ENCODE measurements at regions not wholly inside any gene's neighbourhood (a gene's known extent, or its start where the extent isn't known, plus 50 kb on each side); places are given as distances from the start of the nearest gene placed in this dataset.

GRCh38 chr5:62956597-62956996 lies 378.0 kb downstream of the LRRC70 start:
- intact Hi-C loops (cut with micrococcal nuclease; ENCODE audit: unreplicated experiment), result no loop called here
- Mint-ChIP-seq H3K36me3 (ENCODE audit: insufficient read depth, unreplicated experiment) (no peaks in the 10 kb centered on the region), H3K9me3 (ENCODE audit: low read depth, unreplicated experiment) (peaks cover 4% of the 10 kb centered on the region), H3K27ac (ENCODE audit: unreplicated experiment) (no peak overlapping the region), H3K4me3 (ENCODE audit: low read depth, unreplicated experiment) (no peak overlapping the region), H3K27me3 (ENCODE audit: unreplicated experiment) (no peaks in the 10 kb centered on the region), H3K4me1 (ENCODE audit: low read depth, unreplicated experiment) (no peaks in the 10 kb centered on the region)
- TF ChIP-seq, protein P1, sequence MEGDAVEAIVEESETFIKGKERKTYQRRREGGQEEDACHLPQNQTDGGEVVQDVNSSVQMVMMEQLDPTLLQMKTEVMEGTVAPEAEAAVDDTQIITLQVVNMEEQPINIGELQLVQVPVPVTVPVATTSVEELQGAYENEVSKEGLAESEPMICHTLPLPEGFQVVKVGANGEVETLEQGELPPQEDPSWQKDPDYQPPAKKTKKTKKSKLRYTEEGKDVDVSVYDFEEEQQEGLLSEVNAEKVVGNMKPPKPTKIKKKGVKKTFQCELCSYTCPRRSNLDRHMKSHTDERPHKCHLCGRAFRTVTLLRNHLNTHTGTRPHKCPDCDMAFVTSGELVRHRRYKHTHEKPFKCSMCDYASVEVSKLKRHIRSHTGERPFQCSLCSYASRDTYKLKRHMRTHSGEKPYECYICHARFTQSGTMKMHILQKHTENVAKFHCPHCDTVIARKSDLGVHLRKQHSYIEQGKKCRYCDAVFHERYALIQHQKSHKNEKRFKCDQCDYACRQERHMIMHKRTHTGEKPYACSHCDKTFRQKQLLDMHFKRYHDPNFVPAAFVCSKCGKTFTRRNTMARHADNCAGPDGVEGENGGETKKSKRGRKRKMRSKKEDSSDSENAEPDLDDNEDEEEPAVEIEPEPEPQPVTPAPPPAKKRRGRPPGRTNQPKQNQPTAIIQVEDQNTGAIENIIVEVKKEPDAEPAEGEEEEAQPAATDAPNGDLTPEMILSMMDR (IDR thresholded peaks at IDR 0.05; ENCODE audit: unreplicated experiment), result no peak
- CTCF ChIA-PET, result no interaction called here
- no peak for DNase-seq
- BruUV-seq (replicated peaks), result no TSS peak

GRCh38 chr5:62954578-62954977 lies 376.0 kb downstream of the LRRC70 start:
- H3K9me3 Mint-ChIP-seq (ENCODE audit: low read depth, unreplicated experiment), result no peaks in the 10 kb centered on the region
- no peak overlapping the region for H3K4me3 Mint-ChIP-seq (ENCODE audit: low read depth, unreplicated experiment)
- no TSS peak for BruUV-seq (replicated peaks)
- TF ChIP-seq, protein P1 (IDR thresholded peaks at IDR 0.05; ENCODE audit: unreplicated experiment), result no peak
- DNase-seq, result no peak
- no peaks in the 10 kb centered on the region for H3K36me3 Mint-ChIP-seq (ENCODE audit: insufficient read depth, unreplicated experiment)
- intact Hi-C loops (cut with micrococcal nuclease; ENCODE audit: unreplicated experiment), result no loop called here
- no peak overlapping the region for H3K27ac Mint-ChIP-seq (ENCODE audit: unreplicated experiment)
- CTCF ChIA-PET, result no interaction called here
- H3K4me1 Mint-ChIP-seq (ENCODE audit: low read depth, unreplicated experiment), result no peaks in the 10 kb centered on the region
- no peaks in the 10 kb centered on the region for H3K27me3 Mint-ChIP-seq (ENCODE audit: unreplicated experiment)

DNA sequence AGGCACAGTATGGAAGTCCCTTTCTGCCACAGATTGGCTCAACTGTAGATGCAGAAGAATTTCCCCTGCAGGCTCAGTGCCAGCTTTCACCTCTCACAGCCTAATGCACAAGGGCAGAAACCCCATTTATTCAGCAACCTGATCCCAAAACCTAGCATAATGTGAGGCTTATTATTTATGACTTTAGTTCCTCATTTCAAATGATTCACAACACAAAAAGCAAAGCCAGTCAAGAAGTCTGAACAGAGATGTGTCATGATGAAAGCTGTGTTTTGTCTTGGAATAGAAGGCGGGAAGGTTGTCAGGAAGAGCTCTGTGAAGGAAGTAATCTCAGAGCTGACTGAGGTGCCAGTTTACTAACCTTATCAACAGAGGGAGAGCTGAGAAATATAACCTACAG lies 369.7 kb downstream of the LRRC70 start:
- DNase-seq, result no peak
- no TSS peak for BruUV-seq (replicated peaks)
- peaks cover 16% of the 10 kb centered on the region for H3K27me3 Mint-ChIP-seq (ENCODE audit: unreplicated experiment)
- intact Hi-C loops (cut with micrococcal nuclease; ENCODE audit: unreplicated experiment), result no loop called here
- TF ChIP-seq, protein P1 (IDR thresholded peaks at IDR 0.05; ENCODE audit: unreplicated experiment), result no peak
- no peak overlapping the region for H3K27ac Mint-ChIP-seq (ENCODE audit: unreplicated experiment)
- H3K9me3 Mint-ChIP-seq (ENCODE audit: low read depth, unreplicated experiment), result no peaks in the 10 kb centered on the region
- CTCF ChIA-PET, result no interaction called here
- H3K4me3 Mint-ChIP-seq (ENCODE audit: low read depth, unreplicated experiment), result no peak overlapping the region
- no peaks in the 10 kb centered on the region for H3K4me1 Mint-ChIP-seq (ENCODE audit: low read depth, unreplicated experiment)
- no peaks in the 10 kb centered on the region for H3K36me3 Mint-ChIP-seq (ENCODE audit: insufficient read depth, unreplicated experiment)

DNA sequence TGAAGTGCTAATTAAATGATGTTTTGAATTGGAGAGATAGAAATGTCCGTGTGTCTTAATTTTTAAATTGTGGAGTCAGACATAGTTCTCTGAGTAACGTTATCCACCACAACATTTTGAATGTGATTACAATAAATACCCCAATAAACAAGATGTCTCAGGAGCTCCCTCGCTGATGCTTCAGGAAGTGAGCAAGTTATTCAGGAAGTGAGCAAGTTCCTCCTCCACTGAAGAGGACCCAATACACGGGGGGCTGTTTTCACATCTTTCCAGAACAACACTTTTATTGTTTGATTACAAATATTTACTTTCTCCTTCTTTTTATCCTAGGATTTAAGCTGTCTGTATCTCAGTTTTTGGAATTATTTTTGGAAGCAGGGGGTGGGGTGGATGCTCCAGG lies 363.8 kb downstream of the LRRC70 start:
- H3K4me3 Mint-ChIP-seq (ENCODE audit: low read depth, unreplicated experiment), result no peak overlapping the region

More for the DNA sequence above, 363.8 kb downstream of the LRRC70 start:
- H3K4me1 Mint-ChIP-seq (ENCODE audit: low read depth, unreplicated experiment), result no peaks in the 10 kb centered on the region
- H3K9me3 Mint-ChIP-seq (ENCODE audit: low read depth, unreplicated experiment), result no peaks in the 10 kb centered on the region
- no peak overlapping the region for H3K27ac Mint-ChIP-seq (ENCODE audit: unreplicated experiment)
- TF ChIP-seq, protein P1 (IDR thresholded peaks at IDR 0.05; ENCODE audit: unreplicated experiment), result no peak
- intact Hi-C loops (cut with micrococcal nuclease; ENCODE audit: unreplicated experiment), result no loop called here
- CTCF ChIA-PET, result no interaction called here
- no TSS peak for BruUV-seq (replicated peaks)
- H3K27me3 Mint-ChIP-seq (ENCODE audit: unreplicated experiment), result peaks cover 16% of the 10 kb centered on the region
- DNase-seq, result no peak
- H3K36me3 Mint-ChIP-seq (ENCODE audit: insufficient read depth, unreplicated experiment), result no peaks in the 10 kb centered on the region

Data from Calu3 (cell line).